Endodermal cell (in vitro differentiated cells): ENCODE measurements at regions not wholly inside any gene's neighbourhood (a gene's known extent, or its start where the extent isn't known, plus 50 kb on each side); places are given as distances from the start of the nearest gene placed in this dataset.

Experiments
- DNase-seq: peaks from one replicate; pipeline ENCODE4 v3.0.0-alpha.2; 2017
- H3K27ac ChIP-seq: 2 replicates; pipeline ENCODE4 v1.5.1; 2013; ENCODE audit warnings: mild to moderate bottlenecking, low read depth, low read length, moderate library complexity
- H3K27me3 ChIP-seq: 2 replicates; pipeline ENCODE4 v1.6.1; 2013; ENCODE audit warnings: mild to moderate bottlenecking, low read length, moderate library complexity; ENCODE audit not compliant: insufficient read depth, control insufficient read depth, poor library complexity, severe bottlenecking
- H3K36me3 ChIP-seq: 2 replicates; pipeline ENCODE4 v1.7.0; 2013; ENCODE audit warnings: mild to moderate bottlenecking, low read length, moderate library complexity; ENCODE audit not compliant: control insufficient read depth, insufficient read depth
- H3K4me1 ChIP-seq: one replicate; pipeline ENCODE4 v1.7.0; 2013; ENCODE audit warnings: low read length; ENCODE audit not compliant: control insufficient read depth, insufficient read depth
- H3K4me3 ChIP-seq: 2 replicates; pipeline ENCODE4 v1.5.1; 2013; ENCODE audit warnings: mild to moderate bottlenecking, low read length, moderate library complexity
- H3K9ac ChIP-seq: 2 replicates; pipeline ENCODE4 v1.6.1; 2013; ENCODE audit warnings: mild to moderate bottlenecking, low read length, moderate library complexity; ENCODE audit not compliant: poor library complexity, severe bottlenecking; ENCODE audit errors: extremely low read depth
- H3K9me3 ChIP-seq: 2 replicates; pipeline ENCODE4 v1.6.1; 2013; ENCODE audit warnings: mild to moderate bottlenecking, low read length, moderate library complexity; ENCODE audit not compliant: control insufficient read depth
- H3K27ac Mint-ChIP-seq: 2 replicates; pipeline ENCODE4 v1.8.0; 2020; ENCODE audit warnings: mixed read lengths
- H3K27me3 Mint-ChIP-seq: 2 replicates; pipeline ENCODE4 v1.8.0; 2021; ENCODE audit warnings: mild to moderate bottlenecking, mixed read lengths; ENCODE audit not compliant: insufficient read depth
- H3K36me3 Mint-ChIP-seq: 2 replicates; pipeline ENCODE4 v1.8.0; 2020; ENCODE audit warnings: low read depth, mixed read lengths
- H3K4me1 Mint-ChIP-seq: 2 replicates; pipeline ENCODE4 v1.8.0; 2020; ENCODE audit warnings: mixed read lengths
- H3K4me3 Mint-ChIP-seq: 2 replicates; pipeline ENCODE4 v1.8.0; 2020; ENCODE audit warnings: mild to moderate bottlenecking, moderate library complexity, mixed read lengths
- H3K9me3 Mint-ChIP-seq: 2 replicates; pipeline ENCODE4 v1.8.0; 2020; ENCODE audit warnings: mild to moderate bottlenecking, mixed read lengths
- CTCF ChIP-seq: fragments of 200-600 bp; sonication (generic); conservative IDR thresholded peaks from 2 replicates; pipeline ENCODE4 v1.5.0; 2021; ENCODE audit warnings: antibody characterized with exemption, mild to moderate bottlenecking
- WGBS, 2 experiments: methylation state at CpG; one replicate each; pipeline versions ENCODE4 v1.1.5 to v1.1.7; 2013; ENCODE audit warnings: missing lambda C conversion rate in 2 of 2, mixed read lengths in 1 of 2; ENCODE audit not compliant: insufficient coverage in 1 of 2, insufficient read length in 1 of 2; 5-methylcytosine and 5-hydroxymethylcytosine counted together

GRCh38 chr12:59972905-59973304, 377.1 kb downstream of the SLC16A7 start:
- Histone ChIP-seq H3K9me3 (peaks cover 4% of the 10 kb centered on the region), H3K36me3 (no peaks in the 10 kb centered on the region), H3K27me3 (no peaks in the 10 kb centered on the region), H3K4me3 (no peak overlapping the region), H3K27ac (no peak overlapping the region), H3K9ac (no peak overlapping the region), H3K4me1 (no peaks in the 10 kb centered on the region)
- Mint-ChIP-seq H3K9me3 (peaks cover 3% of the 10 kb centered on the region), H3K36me3 (no peaks in the 10 kb centered on the region), H3K27ac (no peak overlapping the region), H3K27me3 (no peaks in the 10 kb centered on the region), H3K4me3 (no peak overlapping the region), H3K4me1 (no peaks in the 10 kb centered on the region)
- 90 to 100% methylated on average over 1 to 4 of the region's 4 CpGs for WGBS, 2 experiments
- no peak for DNase-seq
- TF ChIP-seq CTCF, result no peak

- H3K4me3 ChIP-seq, result no peak overlapping the region
- WGBS, 2 experiments, result 93% methylated on average over 1 to 2 of the region's 2 CpGs
Observed at GRCh38 chr12:59973515-59973914, 377.7 kb downstream of the SLC16A7 start.

GRCh38 chr12:59977779-59978178, 381.9 kb downstream of the SLC16A7 start:
- Histone ChIP-seq H3K36me3 (no peaks in the 10 kb centered on the region), H3K9ac (no peak overlapping the region), H3K9me3 (no peaks in the 10 kb centered on the region), H3K4me1 (no peaks in the 10 kb centered on the region), H3K4me3 (no peak overlapping the region), H3K27me3 (no peaks in the 10 kb centered on the region), H3K27ac (no peak overlapping the region)
- Mint-ChIP-seq H3K27me3 (no peaks in the 10 kb centered on the region), H3K4me1 (no peaks in the 10 kb centered on the region), H3K4me3 (no peak overlapping the region), H3K9me3 (no peaks in the 10 kb centered on the region), H3K27ac (no peak overlapping the region), H3K36me3 (no peaks in the 10 kb centered on the region)
- TF ChIP-seq CTCF, result no peak
- DNase-seq, result no peak
- WGBS, 2 experiments, result 67 to 68% methylated on average over 4 of the region's 4 CpGs

More at GRCh38 chr12:59973515-59973914, 377.7 kb downstream of the SLC16A7 start:
- H3K27ac Mint-ChIP-seq, result no peak overlapping the region
- Histone ChIP-seq H3K27ac (no peak overlapping the region), H3K27me3 (no peaks in the 10 kb centered on the region), H3K9ac (no peak overlapping the region), H3K4me1 (no peaks in the 10 kb centered on the region), H3K9me3 (no peaks in the 10 kb centered on the region), H3K36me3 (no peaks in the 10 kb centered on the region)
- no peak for TF ChIP-seq CTCF
- H3K36me3 Mint-ChIP-seq, result no peaks in the 10 kb centered on the region
- no peaks in the 10 kb centered on the region for H3K4me1 Mint-ChIP-seq
- H3K9me3 Mint-ChIP-seq, result peaks cover under 1% of the 10 kb centered on the region
- H3K27me3 Mint-ChIP-seq, result no peaks in the 10 kb centered on the region
- DNase-seq, result no peak
- no peak overlapping the region for H3K4me3 Mint-ChIP-seq
